Glomerular visceral epithelial cell (primary cell): ENCODE measurements at regions not wholly inside any gene's neighbourhood (a gene's known extent, or its start where the extent isn't known, plus 50 kb on each side); places are given as distances from the start of the nearest gene placed in this dataset.
"Not testable (repeated sequence)": the region's sequence is repeated elsewhere in the genome, so short reads cannot be mapped to it uniquely, and the experiment has no call there.

Source experiments
- DNase-seq: peaks from one replicate; pipeline ENCODE4 v3.0.0-alpha.2; 2016; ENCODE audit errors: extremely low spot score

GRCh38 chrX:3184176-3184930, 143.1 kb downstream of the ARSF start:
- DNase-seq: no peak

GRCh38 chrX:3181846-3182245, 140.6 kb downstream of the ARSF start:
- DNase-seq: no peak

- DNase-seq: no peak
Measured at GRCh38 chrX:3178329-3178728, 137.1 kb downstream of the ARSF start.

GRCh38 chrX:3177851-3178250, 136.6 kb downstream of the ARSF start:
- DNase-seq: no peak

DNA sequence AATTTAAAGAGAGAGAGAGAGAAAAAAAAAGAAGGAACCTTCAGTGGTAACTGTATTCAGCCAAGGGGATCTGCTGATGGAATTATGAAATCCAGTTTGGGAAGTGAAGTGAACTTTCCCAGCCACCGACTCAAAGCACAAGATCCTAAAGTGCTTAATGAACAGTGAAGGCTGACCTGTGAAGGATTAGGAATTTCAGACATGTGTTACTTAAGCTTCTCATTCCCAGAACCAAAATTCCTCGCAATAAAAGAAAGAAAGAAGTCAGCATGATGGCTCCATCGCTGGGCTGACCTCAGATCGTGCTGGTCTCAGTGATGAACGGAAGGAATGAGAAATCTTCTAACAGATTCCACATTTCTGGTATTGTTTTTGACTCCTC, 135.2 kb downstream of the ARSF start:
- peak; percentile 47 for DNase-seq

DNA sequence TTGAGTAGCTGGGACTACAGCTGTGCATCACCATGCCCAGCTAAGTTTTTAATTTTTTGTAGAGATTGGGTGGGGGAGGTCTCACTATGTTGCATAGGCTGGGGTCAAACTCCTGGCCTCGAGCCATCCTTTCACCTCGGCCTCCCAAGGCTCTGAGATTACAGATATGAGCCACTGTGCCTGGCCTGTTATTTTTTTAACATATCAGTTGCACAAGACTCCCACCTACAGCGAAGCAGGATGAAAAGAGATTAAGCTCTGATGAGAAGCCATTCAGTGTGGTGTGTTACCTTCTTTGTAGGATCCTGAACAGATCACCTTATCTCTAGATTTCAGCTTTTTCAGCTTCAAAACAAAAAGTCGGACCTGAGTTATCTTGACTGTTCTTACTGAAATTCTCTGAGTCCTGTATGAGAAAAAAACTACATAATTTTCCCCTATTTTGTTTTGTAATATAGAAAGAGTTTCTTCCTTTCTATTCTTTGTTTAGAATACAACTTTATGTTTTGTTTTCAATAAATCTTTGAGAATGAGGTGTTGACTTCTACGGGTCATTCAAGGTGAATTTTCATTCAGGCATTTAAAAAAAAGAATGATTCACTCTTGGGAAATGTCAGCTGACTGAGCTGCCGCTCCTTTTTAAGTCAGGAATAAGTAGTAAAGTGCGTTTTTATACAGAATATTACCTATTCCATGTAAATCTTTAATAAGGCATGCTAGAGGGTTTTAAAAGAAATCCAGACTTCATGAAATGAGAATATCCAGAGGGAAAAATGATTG, 134.6 kb downstream of the ARSF start:
- DNase-seq: peak; percentile 23

GRCh38 chrX:3172156-3172555, 130.9 kb downstream of the ARSF start:
- DNase-seq: not testable (repeated sequence)

GRCh38 chrX:3169421-3169820, 128.2 kb downstream of the ARSF start:
- no peak for DNase-seq

- DNase-seq: no peak
Measured at GRCh38 chrX:3167771-3168170, 126.5 kb downstream of the ARSF start.

DNA sequence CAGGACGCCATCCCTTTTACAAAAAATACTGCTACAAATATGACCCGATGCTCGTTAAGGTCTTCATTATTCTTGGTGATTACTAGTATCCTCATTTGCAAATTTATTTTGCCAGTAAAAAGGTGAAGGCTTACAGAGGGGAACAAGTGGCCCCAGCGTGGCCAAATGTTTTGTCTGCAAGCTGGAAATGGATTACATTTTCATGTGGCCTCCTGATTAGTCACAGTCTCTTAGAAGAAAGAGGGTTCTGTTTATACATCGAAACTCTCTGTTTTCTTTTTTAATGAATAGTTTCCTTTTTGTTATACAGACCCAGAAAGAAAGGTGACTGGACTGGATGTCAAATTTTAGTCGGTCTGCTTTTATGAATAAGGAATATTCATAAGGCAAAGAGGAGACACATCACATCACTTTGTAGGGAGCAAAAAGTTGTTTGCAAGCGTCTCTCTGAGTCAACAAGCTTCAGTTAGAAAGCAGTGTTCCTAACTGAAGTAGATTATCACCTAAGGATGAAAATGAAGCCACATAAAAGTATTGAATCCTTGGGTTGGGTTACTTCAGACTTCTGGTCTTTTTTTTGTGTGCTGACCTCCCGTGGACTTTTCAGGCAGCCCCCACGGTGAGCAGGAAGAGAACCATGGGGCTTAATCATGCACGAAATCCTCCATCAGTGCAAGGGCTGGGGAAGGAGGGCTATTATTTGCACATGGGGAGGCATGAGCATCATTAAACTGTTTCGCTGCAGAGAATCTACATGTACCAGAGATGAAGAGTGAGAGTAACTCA, 125.6 kb downstream of the ARSF start:
- DNase-seq: no peak

GRCh38 chrX:3165808-3166207, 124.5 kb downstream of the ARSF start:
- DNase-seq: no peak
